ENCODE measurements at regions not wholly inside any gene's neighbourhood (a gene's known extent, or its start where the extent isn't known, plus 50 kb on each side); places are given as distances from the start of the nearest gene placed in this dataset.

DNA sequence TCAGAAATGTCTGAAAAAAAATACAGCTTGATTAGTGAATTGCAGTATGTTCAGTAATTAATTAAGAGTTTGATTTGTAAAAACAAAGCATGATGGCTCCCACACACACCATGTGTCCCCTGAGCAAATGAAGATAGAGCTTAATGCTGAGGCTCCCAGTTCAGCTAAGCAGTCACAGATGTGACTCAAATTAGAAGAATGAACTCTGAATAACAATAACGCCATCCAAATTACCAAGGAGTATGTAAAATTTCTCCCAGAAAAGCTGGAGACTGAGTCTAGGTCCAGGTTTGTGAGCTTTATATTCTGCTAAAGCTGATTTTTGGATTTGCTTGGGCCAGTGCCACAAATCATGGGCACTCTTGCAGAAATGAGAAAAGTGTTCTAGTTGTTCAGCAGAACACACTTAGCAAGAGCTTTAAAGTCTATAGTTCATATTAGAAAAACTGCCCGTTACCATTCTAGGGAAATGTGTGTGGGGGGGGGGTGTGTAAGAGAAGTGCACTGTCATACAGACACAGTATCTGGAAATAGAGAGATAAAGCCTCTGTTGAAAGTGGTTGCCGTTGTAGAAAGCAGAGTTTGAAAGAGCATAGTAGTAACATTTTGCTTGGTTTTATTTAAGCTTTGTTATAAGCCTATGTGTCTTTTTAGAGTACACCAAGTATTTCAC is 253.1 kb downstream of the BCAT1 start:
- TF ChIP-seq, protein P1, sequence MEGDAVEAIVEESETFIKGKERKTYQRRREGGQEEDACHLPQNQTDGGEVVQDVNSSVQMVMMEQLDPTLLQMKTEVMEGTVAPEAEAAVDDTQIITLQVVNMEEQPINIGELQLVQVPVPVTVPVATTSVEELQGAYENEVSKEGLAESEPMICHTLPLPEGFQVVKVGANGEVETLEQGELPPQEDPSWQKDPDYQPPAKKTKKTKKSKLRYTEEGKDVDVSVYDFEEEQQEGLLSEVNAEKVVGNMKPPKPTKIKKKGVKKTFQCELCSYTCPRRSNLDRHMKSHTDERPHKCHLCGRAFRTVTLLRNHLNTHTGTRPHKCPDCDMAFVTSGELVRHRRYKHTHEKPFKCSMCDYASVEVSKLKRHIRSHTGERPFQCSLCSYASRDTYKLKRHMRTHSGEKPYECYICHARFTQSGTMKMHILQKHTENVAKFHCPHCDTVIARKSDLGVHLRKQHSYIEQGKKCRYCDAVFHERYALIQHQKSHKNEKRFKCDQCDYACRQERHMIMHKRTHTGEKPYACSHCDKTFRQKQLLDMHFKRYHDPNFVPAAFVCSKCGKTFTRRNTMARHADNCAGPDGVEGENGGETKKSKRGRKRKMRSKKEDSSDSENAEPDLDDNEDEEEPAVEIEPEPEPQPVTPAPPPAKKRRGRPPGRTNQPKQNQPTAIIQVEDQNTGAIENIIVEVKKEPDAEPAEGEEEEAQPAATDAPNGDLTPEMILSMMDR (IDR thresholded peaks at IDR 0.05; ENCODE audit: insufficient read depth, low read depth, low read length), result no peak
- TF ChIP-seq EZH2 (IDR thresholded peaks at IDR 0.05; ENCODE audit: insufficient read depth, low read length), result no peak
